ENCODE measurements at regions not wholly inside any gene's neighbourhood (a gene's known extent, or its start where the extent isn't known, plus 50 kb on each side); places are given as distances from the start of the nearest gene placed in this dataset.

- no peaks in the 10 kb centered on the region for H3K36me3 ChIP-seq (ENCODE audit: control insufficient read depth in 2 of 2, extremely low read depth in 1 of 2, insufficient read depth in 2 of 2, low read length in 2 of 2)
- no peak for TF ChIP-seq MYC (IDR thresholded peaks at IDR 0.05; ENCODE audit: low read depth, low read length)
- TF ChIP-seq POLR2AphosphoS5 (IDR thresholded peaks at IDR 0.05; ENCODE audit: insufficient read depth, low read depth, low read length), result no peak
- no peak for TF ChIP-seq EZH2 (IDR thresholded peaks at IDR 0.05; ENCODE audit: borderline replicate concordance, low read depth, low read length, severe bottlenecking)
- TF ChIP-seq CTCF (IDR thresholded peaks at IDR 0.05; ENCODE audit: extremely low read depth in 1 of 2, insufficient read depth in 1 of 2, low read depth in 1 of 2, low read length in 2 of 2), result no peak
- TF ChIP-seq FOS (IDR thresholded peaks at IDR 0.05; ENCODE audit: borderline replicate concordance, insufficient read depth, low read length), result no peak
- TF ChIP-seq JUN (IDR thresholded peaks at IDR 0.05; ENCODE audit: borderline replicate concordance, insufficient read depth, insufficient read length, low read depth), result no peak
- no peak for TF ChIP-seq POLR2A (IDR thresholded peaks at IDR 0.05; ENCODE audit: low read depth, low read length)
- TF ChIP-seq MAX (IDR thresholded peaks at IDR 0.05; ENCODE audit: insufficient read depth, insufficient read length), result no peak
- no peak for TF ChIP-seq GATA2 (IDR thresholded peaks at IDR 0.05; ENCODE audit: insufficient read depth, insufficient read length, low read depth, low read length)
- ChIA-PET CTCF (no interaction called here), POLR2A (no interaction called here)
- dilution Hi-C loops (cut with MboI; ENCODE audit: extremely low pct_ligation_motif_present, low sequenced_read_pairs) (no loop called here), intact Hi-C loops (cut with micrococcal nuclease) (no loop called here)
- no peaks in the 10 kb centered on the region for H3K27me3 ChIP-seq (ENCODE audit: control insufficient read depth in 2 of 2, insufficient read depth in 2 of 2, low read length in 2 of 2)
- DNase-seq (ENCODE audit: low read depth, low spot score) (no peak), FAIRE-seq (no peak)
- no peaks in the 10 kb centered on the region for H3K9me1 ChIP-seq (replicated peaks; ENCODE audit: control insufficient read depth, extremely low read depth, insufficient read depth, low read length)
- no peak overlapping the region for H2AFZ ChIP-seq (ENCODE audit: low read depth, low read length)
- no TSS peak for BruUV-seq (replicated peaks)
- H3K9ac ChIP-seq (replicated peaks; ENCODE audit: extremely low read depth, insufficient read depth, low read length), result no peak overlapping the region
- no peak overlapping the region for H3K4me3 ChIP-seq (replicated peaks in 1 of 3; ENCODE audit: insufficient read depth in 1 of 3, low read depth in 1 of 3, low read length in 3 of 3)
- H3K9me3 ChIP-seq (replicated peaks; ENCODE audit: control insufficient read depth, insufficient read depth, low read length), result no peaks in the 10 kb centered on the region
- no peaks in the 10 kb centered on the region for H4K20me1 ChIP-seq (replicated peaks; ENCODE audit: control insufficient read depth, extremely low read depth, insufficient read depth, low read length)
- no peaks in the 10 kb centered on the region for H3K4me1 ChIP-seq (ENCODE audit: control insufficient read depth, extremely low read depth, insufficient read depth, low read length)
- no peaks in the 10 kb centered on the region for H3K79me2 ChIP-seq (ENCODE audit: control insufficient read depth, insufficient read depth, low read length)
- H3K4me2 ChIP-seq (ENCODE audit: insufficient read depth, low read length), result no peak overlapping the region
- no peak overlapping the region for H3K27ac ChIP-seq (ENCODE audit: insufficient read depth, low read depth, low read length)
These were observed 206.4 kb downstream of the NOL4 start for GRCh38 chr18:34018336-34018735.

All from endothelial cell of umbilical vein (primary cell).